ENCODE measurements at regions not wholly inside any gene's neighbourhood (a gene's known extent, or its start where the extent isn't known, plus 50 kb on each side); places are given as distances from the start of the nearest gene placed in this dataset.
"Not testable (repeated sequence)": the region's sequence is repeated elsewhere in the genome, so short reads cannot be mapped to it uniquely, and the experiment has no call there.

DNA sequence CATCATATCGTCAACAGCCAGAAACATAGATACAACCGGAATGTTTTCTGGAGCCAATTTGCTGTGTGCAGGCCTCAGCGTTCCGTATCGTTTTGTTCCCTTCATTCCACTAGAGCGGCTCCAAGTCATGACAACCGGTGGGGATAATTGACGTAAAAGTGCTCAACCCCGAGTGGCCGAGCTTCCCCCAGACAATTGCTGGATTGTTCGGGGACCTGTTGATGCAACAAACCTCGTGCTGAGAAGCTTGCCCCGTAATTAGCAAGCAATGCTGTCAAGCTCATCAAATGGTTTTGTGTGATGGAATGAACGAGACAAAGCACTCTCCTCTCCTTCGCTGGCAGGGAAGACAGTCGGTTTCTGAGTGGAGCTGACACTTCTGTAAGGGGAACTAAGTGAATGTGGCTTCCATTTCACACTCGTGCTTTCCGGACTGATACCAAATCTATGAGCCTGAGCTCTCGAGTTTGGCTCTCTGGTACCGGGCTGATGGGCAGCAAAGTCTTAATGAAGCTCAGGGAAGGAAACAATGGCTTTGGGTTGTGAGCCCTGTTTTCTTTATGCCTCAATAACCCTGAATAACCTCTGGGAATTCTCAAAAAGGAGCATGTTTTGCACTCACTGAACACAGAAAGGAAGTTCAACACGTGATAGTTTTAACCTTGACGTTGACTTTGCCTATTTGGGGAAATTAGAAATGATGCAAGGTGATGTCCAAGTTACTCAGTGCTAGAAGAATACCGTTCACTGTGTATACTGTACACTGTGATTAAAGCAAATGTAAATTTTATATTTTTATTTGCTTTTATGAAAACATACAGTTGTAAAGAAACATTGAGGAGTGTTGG lies 220.5 kb downstream of the BAMBI start:
- DNase-seq: no peak

DNA sequence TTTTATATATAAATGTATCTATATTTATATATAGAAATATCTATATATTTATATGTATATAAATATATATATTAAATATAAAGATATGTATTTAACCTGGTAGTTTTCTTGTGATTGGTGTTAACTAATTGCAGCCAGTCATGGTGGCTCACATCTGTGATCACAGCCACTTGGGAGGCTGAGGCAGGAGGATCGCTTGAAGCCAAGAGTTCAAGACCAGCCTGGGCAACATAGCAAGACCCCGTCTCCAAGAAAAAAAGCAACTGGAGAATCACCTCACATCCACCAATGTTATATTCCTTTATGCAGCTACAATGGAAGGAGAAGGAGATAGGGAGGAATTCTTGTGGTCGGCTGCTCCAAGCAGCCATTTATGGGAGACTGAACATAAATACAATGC lies 224.9 kb downstream of the BAMBI start:
- no peak for DNase-seq

DNA sequence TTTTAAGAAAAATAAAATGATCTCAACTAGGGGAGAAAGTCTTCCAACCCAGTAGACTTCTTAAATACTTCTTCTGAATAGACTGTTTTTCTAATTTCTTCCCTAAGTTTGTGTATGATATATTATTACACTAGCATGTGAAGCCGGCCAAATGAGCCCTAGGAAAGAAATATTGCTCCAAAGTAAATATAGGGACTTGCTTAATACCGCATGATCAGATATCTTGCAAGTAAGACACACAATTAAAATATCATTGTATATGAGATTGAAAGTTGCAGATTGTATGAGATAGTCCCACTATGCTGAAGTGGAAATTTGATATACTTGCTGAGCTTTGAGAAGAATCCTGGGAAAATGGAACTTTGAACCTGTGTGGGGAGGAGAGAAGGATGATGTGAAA lies 225.7 kb downstream of the BAMBI start:
- DNase-seq: no peak

DNA sequence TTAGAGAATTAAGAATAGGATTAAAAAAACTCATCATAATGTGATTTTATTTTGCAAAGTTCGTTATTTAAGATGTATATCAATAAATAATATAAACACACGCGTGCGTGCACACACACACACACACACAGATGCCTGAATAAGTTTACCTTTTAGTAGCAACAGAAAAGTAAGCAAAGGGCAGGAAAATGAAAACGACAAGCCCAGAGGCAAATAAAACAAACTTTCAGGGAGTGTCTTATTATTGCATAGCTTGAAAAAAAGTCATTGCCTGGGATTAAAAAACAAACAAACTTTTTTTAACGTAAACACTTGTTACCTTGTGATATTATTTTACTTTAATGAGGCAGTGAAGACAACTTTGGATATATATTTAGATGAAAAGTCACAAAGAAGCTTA lies 226.4 kb downstream of the BAMBI start:
- no peak for DNase-seq

DNA sequence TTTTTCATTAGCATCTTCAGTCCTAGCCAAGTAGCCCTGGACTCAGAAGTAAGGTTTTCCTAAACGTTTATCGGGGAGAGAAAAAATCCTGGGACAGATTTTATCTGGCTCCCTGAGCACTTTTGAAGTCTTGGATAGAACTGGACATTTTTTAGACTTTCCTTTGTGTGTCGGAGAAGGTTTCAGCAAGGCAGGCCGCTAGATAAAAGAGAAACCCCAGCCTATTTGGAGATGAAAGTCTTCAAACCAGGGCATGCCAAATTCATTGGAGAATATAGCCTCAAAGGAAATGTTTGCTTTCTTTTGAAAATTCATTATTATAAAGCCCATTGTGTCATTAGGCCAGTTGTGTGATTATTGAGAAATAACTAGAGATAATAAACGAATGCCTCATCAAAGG lies 228.1 kb downstream of the BAMBI start:
- DNase-seq: no peak

GRCh38 chr10:28906011-28906411 lies 228.7 kb downstream of the BAMBI start:
- no peak for DNase-seq

- peak; percentile 54 for DNase-seq
Observed at GRCh38 chr10:28906415-28906814, 229.1 kb downstream of the BAMBI start.

DNA sequence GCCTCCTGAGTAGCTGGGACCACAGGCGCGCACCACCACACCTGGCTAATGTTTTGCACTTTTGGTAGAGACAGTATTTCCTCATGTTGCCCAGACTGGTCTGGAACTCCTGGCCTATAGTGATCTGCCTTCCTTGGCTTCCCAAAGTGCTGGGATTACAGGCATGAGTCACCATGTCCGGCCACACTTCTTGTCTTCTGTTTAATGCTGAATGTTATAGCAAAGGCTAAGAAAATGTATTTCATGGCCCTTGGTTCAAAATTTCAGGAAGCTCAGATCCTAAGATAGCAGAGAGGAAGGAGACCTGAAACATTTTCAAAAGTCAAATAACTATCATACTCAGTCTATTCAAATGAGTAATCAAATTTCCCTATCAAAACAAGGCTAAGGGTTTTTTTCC lies 229.6 kb downstream of the BAMBI start:
- DNase-seq: peak; percentile 54

DNA sequence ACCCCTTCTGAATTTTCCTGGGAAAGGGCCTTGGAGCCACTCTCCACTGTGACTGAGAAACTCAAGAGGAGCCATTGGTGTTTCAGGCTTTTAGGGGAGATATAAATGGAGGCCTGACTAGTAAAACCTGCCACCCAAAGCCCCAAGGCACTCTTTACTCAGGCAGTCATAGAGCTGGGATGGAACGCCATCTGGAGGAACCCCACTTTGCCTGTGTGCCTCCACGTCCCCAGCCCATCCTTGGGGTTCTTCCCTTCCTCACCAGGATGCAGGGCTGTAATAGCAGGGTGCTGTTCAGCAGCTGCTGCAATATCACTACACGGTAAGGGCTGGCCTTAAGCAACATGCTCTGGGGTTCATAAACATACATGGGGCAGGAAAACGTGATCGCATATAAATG lies 232.6 kb downstream of the BAMBI start:
- DNase-seq: no peak

DNA sequence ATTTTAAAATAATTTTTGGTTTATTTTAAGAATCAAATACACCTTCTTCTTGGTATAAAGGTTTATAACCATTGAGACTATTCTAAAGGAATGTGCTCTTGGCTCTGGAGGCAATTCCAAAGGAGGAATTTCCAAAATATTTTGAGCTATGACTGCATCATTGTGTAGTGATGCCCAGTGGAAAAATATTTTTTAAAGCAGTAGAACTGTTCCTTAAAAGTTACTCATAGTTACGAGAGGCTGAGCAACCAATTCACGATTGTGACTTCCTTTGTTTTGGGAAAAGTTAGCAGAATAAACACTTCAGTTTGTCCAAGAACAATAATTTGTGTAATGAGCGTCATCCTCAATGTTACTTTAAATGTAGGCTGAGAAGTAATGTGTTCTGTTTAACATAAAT lies 233.6 kb downstream of the BAMBI start:
- DNase-seq: peak; percentile 86

DNA sequence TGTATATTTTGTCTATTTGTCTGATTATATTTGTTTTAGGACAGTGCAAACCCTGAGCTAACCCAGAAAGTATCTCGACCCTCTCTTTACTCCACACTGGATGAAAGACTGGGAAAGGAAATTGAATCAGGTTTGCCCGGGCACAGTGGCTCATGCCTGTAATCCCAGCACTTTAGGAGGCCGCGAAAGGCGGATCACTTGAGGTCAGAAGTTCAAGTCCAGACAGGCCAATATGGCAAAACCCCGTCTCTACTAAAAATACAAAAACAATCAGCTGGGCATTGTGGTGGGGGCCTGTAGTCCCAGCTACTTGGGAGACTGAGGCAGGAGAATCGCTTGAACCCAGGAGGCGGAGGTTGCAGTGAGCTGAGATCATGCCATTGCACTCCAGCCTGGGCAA lies 234.2 kb downstream of the BAMBI start:
- DNase-seq: not testable (repeated sequence)

- no peak for DNase-seq
Observed at GRCh38 chr10:28912017-28912783, 234.9 kb downstream of the BAMBI start.

DNA sequence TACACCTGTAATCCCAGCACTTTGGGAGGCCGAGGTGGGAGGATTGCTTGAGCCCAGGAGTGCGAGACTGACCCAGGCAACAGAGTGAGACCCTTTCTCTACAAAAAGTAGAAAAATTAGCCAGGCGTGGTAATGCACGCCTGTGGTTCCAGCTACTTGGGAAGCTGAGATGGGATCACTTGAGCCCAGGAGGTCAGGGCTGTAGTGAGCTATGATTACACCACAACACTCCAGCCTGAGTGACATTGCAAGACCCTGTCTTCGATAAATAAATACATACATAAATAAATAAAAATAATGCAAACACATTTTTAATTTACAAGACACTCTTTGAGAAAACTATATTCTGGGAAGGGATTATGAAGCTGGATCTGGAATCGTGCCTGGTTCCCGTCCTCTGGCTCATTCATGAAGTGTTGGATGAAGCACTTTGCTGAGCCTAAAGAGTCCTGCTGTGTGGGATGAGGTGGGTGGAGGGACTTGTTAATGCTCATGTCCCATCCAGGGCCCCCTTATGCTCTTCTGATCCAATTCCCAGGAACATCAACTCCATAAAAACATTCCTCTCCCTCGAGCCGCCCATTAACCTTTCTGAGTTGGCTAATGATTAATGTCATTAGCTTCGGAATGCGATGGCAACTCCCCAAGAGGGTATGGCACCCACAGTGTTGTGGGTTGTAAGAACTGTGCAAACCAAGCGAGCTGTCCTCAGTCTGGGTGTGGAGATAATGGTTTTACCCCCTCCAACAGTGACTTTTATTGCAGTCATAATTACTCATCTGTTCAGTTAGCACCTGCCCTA lies 236.3 kb downstream of the BAMBI start:
- DNase-seq: no peak

- DNase-seq: peak; percentile 24
Observed at GRCh38 chr10:28914701-28915100, 237.4 kb downstream of the BAMBI start.

GRCh38 chr10:28915989-28916588 lies 238.8 kb downstream of the BAMBI start:
- DNase-seq: no peak

DNA sequence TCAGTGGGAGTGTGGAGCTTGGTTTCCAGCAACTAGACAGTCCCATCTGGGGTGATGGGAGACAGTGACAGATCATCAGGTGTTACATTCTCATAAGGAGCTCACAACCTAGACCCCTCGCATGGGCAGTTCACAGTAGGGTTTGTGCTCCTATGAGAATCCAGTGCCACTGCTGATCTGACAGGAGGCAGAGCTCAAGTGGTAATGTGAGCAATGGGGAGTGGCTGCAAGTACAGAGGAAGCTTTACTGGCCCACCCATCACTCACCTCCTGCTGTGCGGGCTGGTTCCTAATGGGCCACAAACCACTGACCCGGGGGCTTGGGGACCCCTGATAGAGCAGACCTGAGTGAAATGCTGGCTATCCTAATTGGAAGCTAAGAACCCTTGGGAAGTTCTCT lies 242.8 kb downstream of the BAMBI start:
- no peak for DNase-seq

DNA sequence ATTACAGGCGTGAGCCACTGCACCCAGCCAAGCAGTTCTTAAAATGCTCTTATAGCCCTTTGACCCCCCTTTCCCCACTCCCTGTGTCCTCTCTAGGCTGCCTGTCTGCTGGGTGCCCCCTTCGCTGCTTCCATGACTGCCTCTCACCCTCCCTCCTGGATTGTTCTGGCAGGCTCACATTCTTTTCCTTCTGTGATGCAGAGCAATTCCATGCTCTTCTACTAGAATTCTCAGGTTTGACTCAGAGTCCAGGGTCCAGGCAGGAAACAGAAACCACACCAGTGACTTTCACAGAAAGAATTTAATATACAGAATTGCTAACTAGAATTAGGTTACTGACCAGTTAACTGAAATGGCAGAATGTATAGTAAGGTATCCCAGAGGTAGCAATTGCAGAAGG lies 244.8 kb downstream of the BAMBI start:
- peak; percentile 76 for DNase-seq

GRCh38 chr10:28922861-28923260 lies 245.5 kb downstream of the BAMBI start:
- DNase-seq: no peak

GRCh38 chr10:28924717-28925116 lies 247.4 kb downstream of the BAMBI start:
- no peak for DNase-seq

- DNase-seq: peak; percentile 34
Observed at GRCh38 chr10:28925121-28925663, 247.9 kb downstream of the BAMBI start.

- DNase-seq: no peak
Observed at GRCh38 chr10:28926932-28927331, 249.6 kb downstream of the BAMBI start.

DNA sequence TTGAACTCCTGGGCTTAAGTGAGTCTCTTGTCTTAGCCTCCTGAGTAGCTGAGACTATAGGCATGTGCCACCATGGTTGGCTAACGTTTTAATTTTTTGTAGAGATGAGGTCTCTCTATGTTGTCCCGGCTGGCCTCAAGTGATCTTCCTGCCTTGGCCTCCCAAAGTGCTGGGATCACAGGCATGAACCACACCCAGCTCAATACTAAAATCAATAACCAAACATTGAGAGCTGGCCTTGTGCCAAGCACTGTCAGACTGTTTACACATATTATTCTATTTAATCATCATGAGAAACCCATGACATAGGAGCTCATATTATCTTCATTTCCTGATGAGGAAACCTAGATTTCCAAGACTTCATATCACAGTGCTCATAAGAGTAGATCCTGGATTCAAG lies 251.2 kb downstream of the BAMBI start:
- DNase-seq: no peak

All from fibroblast of skin of scalp (primary cell).